PC-3 (cell line): ENCODE measurements at regions not wholly inside any gene's neighbourhood (a gene's known extent, or its start where the extent isn't known, plus 50 kb on each side); places are given as distances from the start of the nearest gene placed in this dataset.

ENCODE experiments used
- CTCF ChIP-seq: fragments of 300-600 bp; sonication (generic); conservative IDR thresholded peaks from 2 replicates; pipeline ENCODE4 v1.5.1; 2017; ENCODE audit warnings: antibody characterized with exemption, low read depth, mild to moderate bottlenecking, low read length
- EZH2 ChIP-seq: fragments of 300-600 bp; sonication (generic); IDR thresholded peaks from one replicate; pipeline ENCODE4 v1.6.1; 2017; ENCODE audit warnings: antibody characterized with exemption, mild to moderate bottlenecking, low read length; ENCODE audit not compliant: unreplicated experiment

- TF ChIP-seq CTCF (no peak), EZH2 (no peak)
Observed at GRCh38 chr3:103554451-103554850, 1119.6 kb downstream of the ZPLD1 start.
